ENCODE measurements at regions not wholly inside any gene's neighbourhood (a gene's known extent, or its start where the extent isn't known, plus 50 kb on each side); places are given as distances from the start of the nearest gene placed in this dataset.
A peak's percentile ranks its signal among the peaks of the same experiment; 100 is the strongest.
"Not testable (repeated sequence)": the region's sequence is repeated elsewhere in the genome, so short reads cannot be mapped to it uniquely, and the experiment has no call there.

- not testable (repeated sequence) for H3K27ac Mint-ChIP-seq; H3K27me3 Mint-ChIP-seq; DNase-seq; ATAC-seq (replicated peaks); H3K4me3 Mint-ChIP-seq
- Mint-ChIP-seq H3K36me3 (peaks cover 5 to 31% of the 10 kb centered on the region in 2 donors), H3K4me1 (peaks cover 21 to 32% of the 10 kb centered on the region in 2 donors), H3K9me3 (peaks cover 4 to 12% of the 10 kb centered on the region in 2 donors)
Measured at GRCh38 chr20:48368580-48369021, 459.2 kb downstream of the PREX1 start.

GRCh38 chr20:48367541-48368358, 460.0 kb downstream of the PREX1 start:
- H3K27me3 Mint-ChIP-seq, H3K4me3 Mint-ChIP-seq, H3K27ac Mint-ChIP-seq, DNase-seq: not testable (repeated sequence)
- peaks cover 21 to 35% of the 10 kb centered on the region in 2 donors for H3K4me1 Mint-ChIP-seq
- ATAC-seq (replicated peaks), result peak; percentile 26 to 52
- peaks cover 4 to 12% of the 10 kb centered on the region in 2 donors for H3K9me3 Mint-ChIP-seq
- peaks cover 5 to 35% of the 10 kb centered on the region in 2 donors for H3K36me3 Mint-ChIP-seq

GRCh38 chr20:48366230-48366629, 461.6 kb downstream of the PREX1 start:
- H3K36me3 Mint-ChIP-seq, result peaks cover 5 to 40% of the 10 kb centered on the region in 2 donors
- ATAC-seq (replicated peaks), result no peak
- no peak for DNase-seq
- H3K27ac Mint-ChIP-seq, result no peak overlapping the region
- peaks cover 23 to 40% of the 10 kb centered on the region in 2 donors for H3K4me1 Mint-ChIP-seq
- H3K27me3 Mint-ChIP-seq, result peaks cover 0 to 4% of the 10 kb centered on the region in 2 donors
- no peak overlapping the region for H3K4me3 Mint-ChIP-seq
- H3K9me3 Mint-ChIP-seq, result peaks cover 4 to 12% of the 10 kb centered on the region in 2 donors

GRCh38 chr20:48364688-48365421, 462.9 kb downstream of the PREX1 start:
- Mint-ChIP-seq H3K4me1 (peaks cover 27 to 50% of the 10 kb centered on the region in 2 donors), H3K36me3 (peaks cover 5 to 40% of the 10 kb centered on the region in 2 donors), H3K9me3 (peaks cover 4 to 12% of the 10 kb centered on the region in 2 donors), H3K4me3 (peak overlapping the region; percentile 0 to 29), H3K27ac (peak overlapping the region; percentile 90), H3K27me3 (peaks cover 0 to 4% of the 10 kb centered on the region in 2 donors)
- peak; percentile 30 for DNase-seq
- peak; percentile 66 to 80 for ATAC-seq (replicated peaks)

- Mint-ChIP-seq H3K4me1 (peaks cover 35 to 58% of the 10 kb centered on the region in 2 donors), H3K27me3 (peaks cover 0 to 4% of the 10 kb centered on the region in 2 donors), H3K27ac (peak overlapping the region; percentile 90), H3K4me3 (no peak overlapping the region), H3K36me3 (peaks cover 5 to 40% of the 10 kb centered on the region in 2 donors), H3K9me3 (peaks cover 4 to 12% of the 10 kb centered on the region in 2 donors)
- DNase-seq, result no peak
- no peak for ATAC-seq (replicated peaks)
Measured at GRCh38 chr20:48364055-48364454, 463.7 kb downstream of the PREX1 start.

GRCh38 chr20:48360342-48360975, 467.3 kb downstream of the PREX1 start:
- H3K4me3 Mint-ChIP-seq, result peak overlapping the region; percentile 85 to 88
- ATAC-seq (replicated peaks) (peak; percentile 54 to 66), DNase-seq (peak; percentile 21)
- peaks cover 36 to 53% of the 10 kb centered on the region in 2 donors for H3K4me1 Mint-ChIP-seq
- H3K27ac Mint-ChIP-seq, result peak overlapping the region; percentile 95
- H3K36me3 Mint-ChIP-seq, result peaks cover 3 to 24% of the 10 kb centered on the region in 2 donors
- no peaks in the 10 kb centered on the region for H3K27me3 Mint-ChIP-seq
- H3K9me3 Mint-ChIP-seq, result peaks cover 0 to 4% of the 10 kb centered on the region in 2 donors

- ATAC-seq (replicated peaks) (peak; percentile 87 to 90), DNase-seq (peak; percentile 70)
- Mint-ChIP-seq H3K36me3 (peaks cover 3 to 20% of the 10 kb centered on the region in 2 donors), H3K4me3 (peak overlapping the region; percentile 85 to 88), H3K9me3 (peaks cover 1% of the 10 kb centered on the region in 2 donors), H3K27ac (peak overlapping the region; percentile 95), H3K27me3 (no peaks in the 10 kb centered on the region), H3K4me1 (peaks cover 30 to 49% of the 10 kb centered on the region in 2 donors)
Measured at GRCh38 chr20:48359692-48360341, 468.0 kb downstream of the PREX1 start.

GRCh38 chr20:48359055-48359390, 468.8 kb downstream of the PREX1 start:
- H3K4me3 Mint-ChIP-seq, result peak overlapping the region in 1 of 2 donors; percentile 88
- peaks cover 24 to 41% of the 10 kb centered on the region in 2 donors for H3K4me1 Mint-ChIP-seq
- peaks cover 0 to 13% of the 10 kb centered on the region in 2 donors for H3K36me3 Mint-ChIP-seq
- not testable (repeated sequence) for H3K9me3 Mint-ChIP-seq; H3K27me3 Mint-ChIP-seq; DNase-seq; ATAC-seq (replicated peaks)
- H3K27ac Mint-ChIP-seq, result peak overlapping the region; percentile 95

GRCh38 chr20:48358176-48359054, 469.4 kb downstream of the PREX1 start:
- H3K9me3 Mint-ChIP-seq, result peaks cover 0 to 1% of the 10 kb centered on the region in 2 donors
- peak overlapping the region; percentile 95 for H3K27ac Mint-ChIP-seq
- H3K36me3 Mint-ChIP-seq, result peaks cover 0 to 9% of the 10 kb centered on the region in 2 donors
- ATAC-seq (replicated peaks), result no peak
- H3K4me3 Mint-ChIP-seq, result no peak overlapping the region
- no peaks in the 10 kb centered on the region for H3K27me3 Mint-ChIP-seq
- H3K4me1 Mint-ChIP-seq, result peaks cover 24 to 36% of the 10 kb centered on the region in 2 donors
- no peak for DNase-seq

GRCh38 chr20:48357714-48358113, 470.1 kb downstream of the PREX1 start:
- ATAC-seq (replicated peaks) (no peak), DNase-seq (no peak)
- no peak overlapping the region for H3K4me3 Mint-ChIP-seq
- no peak overlapping the region for H3K27ac Mint-ChIP-seq
- peaks cover 24 to 33% of the 10 kb centered on the region in 2 donors for H3K4me1 Mint-ChIP-seq
- H3K27me3 Mint-ChIP-seq, result peaks cover 2% of the 10 kb centered on the region in 2 donors
- H3K9me3 Mint-ChIP-seq, result peaks cover 0 to 1% of the 10 kb centered on the region in 2 donors
- peaks cover 0 to 4% of the 10 kb centered on the region in 2 donors for H3K36me3 Mint-ChIP-seq

GRCh38 chr20:48354903-48355302, 472.9 kb downstream of the PREX1 start:
- Mint-ChIP-seq H3K36me3 (no peaks in the 10 kb centered on the region), H3K27ac (no peak overlapping the region), H3K4me1 (peaks cover 19% of the 10 kb centered on the region in 2 donors), H3K4me3 (no peak overlapping the region), H3K27me3 (peaks cover 11 to 13% of the 10 kb centered on the region in 2 donors), H3K9me3 (peaks cover 0 to 3% of the 10 kb centered on the region in 2 donors)
- DNase-seq (no peak), ATAC-seq (replicated peaks) (no peak)

GRCh38 chr20:48354320-48354876, 473.4 kb downstream of the PREX1 start:
- H3K27me3 Mint-ChIP-seq, result peaks cover 14 to 16% of the 10 kb centered on the region in 2 donors
- ATAC-seq (replicated peaks), result no peak

More at GRCh38 chr20:48354320-48354876, 473.4 kb downstream of the PREX1 start:
- no peak overlapping the region for H3K27ac Mint-ChIP-seq
- no peaks in the 10 kb centered on the region for H3K36me3 Mint-ChIP-seq
- no peak for DNase-seq
- no peak overlapping the region for H3K4me3 Mint-ChIP-seq
- peaks cover 14% of the 10 kb centered on the region in 2 donors for H3K4me1 Mint-ChIP-seq
- H3K9me3 Mint-ChIP-seq, result peaks cover 0 to 3% of the 10 kb centered on the region in 2 donors

Data from stimulated activated naive B cell treated with anti-CD40 and anti-IgM and Interleukin-4, amounts not matched to agents 10 μg/mL and 1 μg/mL and 100 μg/mL, for 72 hours (primary cell).